ENCODE measurements at regions not wholly inside any gene's neighbourhood (a gene's known extent, or its start where the extent isn't known, plus 50 kb on each side); places are given as distances from the start of the nearest gene placed in this dataset.
"Not testable (repeated sequence)": the region's sequence is repeated elsewhere in the genome, so short reads cannot be mapped to it uniquely, and the experiment has no call there.

- ATAC-seq (no peak), DNase-seq (no peak)
- no peaks in the 10 kb centered on the region for H3K36me3 Mint-ChIP-seq (ENCODE audit: insufficient read depth)
- no peak overlapping the region for H3K4me3 Mint-ChIP-seq
- no peaks in the 10 kb centered on the region for H3K27me3 Mint-ChIP-seq (ENCODE audit: low read depth)
- no peaks in the 10 kb centered on the region for H3K4me1 Mint-ChIP-seq (ENCODE audit: low read depth)
- peaks cover 7% of the 10 kb centered on the region for H3K9me3 Mint-ChIP-seq
These were observed 1653.4 kb downstream of the EFNA5 start for GRCh38 chr5:106017243-106017857.

GRCh38 chr5:106014262-106014661 lies 1656.5 kb downstream of the EFNA5 start:
- Mint-ChIP-seq H3K36me3 (ENCODE audit: insufficient read depth) (no peaks in the 10 kb centered on the region), H3K27me3 (ENCODE audit: low read depth) (no peaks in the 10 kb centered on the region), H3K4me3 (no peak overlapping the region), H3K9me3 (peaks cover 14% of the 10 kb centered on the region), H3K4me1 (ENCODE audit: low read depth) (no peaks in the 10 kb centered on the region)
- DNase-seq: no peak
- no peak for ATAC-seq

GRCh38 chr5:106006242-106006641 lies 1664.5 kb downstream of the EFNA5 start:
- Mint-ChIP-seq H3K36me3 (ENCODE audit: insufficient read depth) (no peaks in the 10 kb centered on the region), H3K27me3 (ENCODE audit: low read depth) (no peaks in the 10 kb centered on the region), H3K4me1 (ENCODE audit: low read depth) (no peaks in the 10 kb centered on the region), H3K9me3 (peaks cover 22% of the 10 kb centered on the region), H3K4me3 (no peak overlapping the region)
- ATAC-seq (no peak), DNase-seq (no peak)

DNA sequence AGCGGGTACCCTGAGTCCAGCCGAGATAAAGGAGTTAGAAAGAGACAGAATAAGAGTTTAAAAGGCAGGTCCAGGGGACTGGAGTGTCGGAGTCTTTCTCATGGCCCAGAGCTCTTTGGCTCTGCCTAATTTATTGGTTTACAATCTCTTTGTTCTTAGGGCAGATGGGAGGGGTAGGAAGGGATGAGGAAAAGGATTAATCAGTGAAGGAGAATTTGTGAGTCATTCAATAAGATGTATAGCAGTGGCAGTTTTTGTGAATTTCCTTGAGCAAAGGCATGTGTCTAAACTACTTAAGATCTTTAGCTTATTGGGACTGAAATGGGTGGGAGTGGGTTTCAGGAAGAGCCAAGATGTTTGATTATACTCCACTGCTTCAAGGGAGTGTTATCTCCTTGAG lies 1671.7 kb downstream of the EFNA5 start:
- not testable (repeated sequence) for ATAC-seq; H3K36me3 Mint-ChIP-seq (ENCODE audit: insufficient read depth); H3K4me1 Mint-ChIP-seq (ENCODE audit: low read depth); H3K4me3 Mint-ChIP-seq; H3K27me3 Mint-ChIP-seq (ENCODE audit: low read depth); DNase-seq
- H3K9me3 Mint-ChIP-seq: peaks cover 27% of the 10 kb centered on the region

GRCh38 chr5:105993027-105993426 lies 1677.7 kb downstream of the EFNA5 start:
- Mint-ChIP-seq H3K36me3 (ENCODE audit: insufficient read depth) (no peaks in the 10 kb centered on the region), H3K27me3 (ENCODE audit: low read depth) (no peaks in the 10 kb centered on the region), H3K4me3 (no peak overlapping the region), H3K9me3 (peaks cover 11% of the 10 kb centered on the region), H3K4me1 (ENCODE audit: low read depth) (no peaks in the 10 kb centered on the region)
- DNase-seq: no peak
- no peak for ATAC-seq

DNA sequence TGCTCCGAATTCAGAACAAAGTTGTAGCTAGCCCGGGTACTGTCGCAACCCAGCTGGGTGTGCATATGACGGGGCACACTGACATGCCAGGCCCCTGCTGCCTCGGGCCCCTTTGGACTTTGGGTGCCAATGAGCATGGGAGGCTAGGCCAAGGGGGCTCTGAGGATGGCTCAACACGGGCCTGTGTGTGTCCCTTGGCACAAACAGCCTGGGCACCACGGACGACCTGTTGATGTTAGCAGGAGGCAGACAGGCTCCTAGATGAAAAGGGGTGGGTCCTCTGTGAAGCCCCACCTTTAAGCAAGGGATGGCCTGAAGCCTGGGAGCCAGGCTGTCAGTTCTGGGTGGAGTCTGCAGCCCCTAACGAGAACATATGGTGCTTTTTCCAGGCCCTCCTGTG lies 1688.2 kb downstream of the EFNA5 start:
- H3K4me1 Mint-ChIP-seq (ENCODE audit: low read depth): no peaks in the 10 kb centered on the region
- H3K36me3 Mint-ChIP-seq (ENCODE audit: insufficient read depth): no peaks in the 10 kb centered on the region
- H3K27me3 Mint-ChIP-seq (ENCODE audit: low read depth): no peaks in the 10 kb centered on the region
- ATAC-seq: no peak
- peaks cover 5% of the 10 kb centered on the region for H3K9me3 Mint-ChIP-seq
- H3K4me3 Mint-ChIP-seq: no peak overlapping the region
- no peak for DNase-seq

- ATAC-seq (no peak), DNase-seq (no peak)
- no peaks in the 10 kb centered on the region for H3K36me3 Mint-ChIP-seq (ENCODE audit: insufficient read depth)
- no peaks in the 10 kb centered on the region for H3K27me3 Mint-ChIP-seq (ENCODE audit: low read depth)
- H3K4me1 Mint-ChIP-seq (ENCODE audit: low read depth): no peaks in the 10 kb centered on the region
- H3K9me3 Mint-ChIP-seq: peaks cover 10% of the 10 kb centered on the region
- no peak overlapping the region for H3K4me3 Mint-ChIP-seq
These were observed 1692.7 kb downstream of the EFNA5 start for GRCh38 chr5:105978011-105978410.

- no peaks in the 10 kb centered on the region for H3K36me3 Mint-ChIP-seq (ENCODE audit: insufficient read depth)
- no peaks in the 10 kb centered on the region for H3K27me3 Mint-ChIP-seq (ENCODE audit: low read depth)
- no peak for ATAC-seq
- H3K9me3 Mint-ChIP-seq: peaks cover 10% of the 10 kb centered on the region
- H3K4me3 Mint-ChIP-seq: no peak overlapping the region
- H3K4me1 Mint-ChIP-seq (ENCODE audit: low read depth): no peaks in the 10 kb centered on the region
- no peak for DNase-seq
These were observed 1693.6 kb downstream of the EFNA5 start for GRCh38 chr5:105977163-105977562.

DNA sequence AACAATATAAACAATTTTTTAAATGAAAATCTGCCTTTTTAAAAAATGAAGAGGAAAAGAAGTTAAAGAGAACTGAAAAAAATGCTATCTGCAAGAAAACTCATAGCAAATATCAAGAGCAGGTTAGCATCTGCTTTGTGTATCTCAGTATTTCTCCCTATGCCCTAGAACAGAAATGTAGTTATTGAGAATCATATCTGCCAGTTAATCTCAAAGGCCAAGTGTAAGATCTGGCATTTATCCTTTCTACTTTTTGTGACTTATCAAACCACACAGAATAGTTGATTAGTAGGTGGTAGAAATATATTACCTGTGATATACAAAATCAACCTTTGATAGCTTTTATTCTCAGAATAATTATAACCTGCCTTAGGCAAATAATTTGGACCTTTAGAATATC lies 1699.8 kb downstream of the EFNA5 start:
- no peaks in the 10 kb centered on the region for H3K27me3 Mint-ChIP-seq (ENCODE audit: low read depth)
- DNase-seq (no peak), ATAC-seq (no peak)
- H3K4me1 Mint-ChIP-seq (ENCODE audit: low read depth): no peaks in the 10 kb centered on the region
- no peak overlapping the region for H3K4me3 Mint-ChIP-seq
- peaks cover 7% of the 10 kb centered on the region for H3K9me3 Mint-ChIP-seq
- no peaks in the 10 kb centered on the region for H3K36me3 Mint-ChIP-seq (ENCODE audit: insufficient read depth)

DNA sequence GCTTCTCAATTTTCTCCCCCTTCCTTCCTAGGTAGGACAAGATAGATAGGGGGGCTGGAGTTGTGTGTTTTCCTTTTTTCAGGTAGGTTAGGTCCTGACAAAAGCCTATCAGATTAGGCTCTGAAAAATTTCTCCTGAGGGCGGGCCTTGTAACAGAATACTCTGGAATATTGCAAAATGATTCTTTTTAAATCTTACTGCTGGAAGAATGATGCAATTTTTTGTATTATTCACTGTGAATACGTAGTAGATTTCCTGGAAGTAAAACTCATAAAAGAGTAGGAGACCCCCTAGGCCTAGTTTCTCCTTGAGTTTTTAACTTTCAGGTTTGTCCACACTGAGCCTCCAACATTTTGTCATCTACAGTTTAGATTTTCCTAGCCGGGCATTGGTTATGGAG lies 1701.8 kb downstream of the EFNA5 start:
- Mint-ChIP-seq H3K27me3 (ENCODE audit: low read depth) (no peaks in the 10 kb centered on the region), H3K9me3 (peaks cover 5% of the 10 kb centered on the region), H3K4me3 (no peak overlapping the region), H3K36me3 (ENCODE audit: insufficient read depth) (no peaks in the 10 kb centered on the region), H3K4me1 (ENCODE audit: low read depth) (no peaks in the 10 kb centered on the region)
- no peak for DNase-seq
- no peak for ATAC-seq

DNA sequence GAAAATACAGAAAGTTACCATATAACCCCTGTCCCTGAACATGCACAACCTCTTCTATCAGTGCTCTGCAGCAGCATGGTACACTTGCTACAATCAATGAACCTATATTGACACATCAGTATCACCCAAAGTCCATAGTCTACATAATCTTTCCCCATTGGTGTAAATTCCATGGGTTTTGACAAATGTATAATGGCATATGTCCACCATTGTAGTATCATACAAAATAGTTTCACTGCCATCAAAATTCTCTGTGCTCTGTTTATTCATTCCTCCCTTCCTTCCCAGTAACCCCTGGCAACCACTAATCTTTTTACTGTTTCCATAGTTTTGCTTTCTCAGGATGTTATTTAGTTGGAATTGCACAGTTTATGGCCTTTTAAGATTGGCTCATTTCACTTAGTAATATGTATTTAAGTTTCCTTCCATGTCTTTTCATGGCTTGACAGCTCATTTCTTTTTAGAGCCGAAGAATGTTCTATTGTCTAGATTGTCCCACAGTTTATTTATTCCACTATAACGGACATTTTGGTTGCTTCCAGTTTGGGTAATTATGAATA lies 1707.0 kb downstream of the EFNA5 start:
- no peak for DNase-seq
- Mint-ChIP-seq H3K4me3 (no peak overlapping the region), H3K36me3 (ENCODE audit: insufficient read depth) (no peaks in the 10 kb centered on the region), H3K9me3 (peaks cover 5% of the 10 kb centered on the region), H3K27me3 (ENCODE audit: low read depth) (no peaks in the 10 kb centered on the region), H3K4me1 (ENCODE audit: low read depth) (no peaks in the 10 kb centered on the region)
- no peak for ATAC-seq

GRCh38 chr5:105961572-105961971 lies 1709.2 kb downstream of the EFNA5 start:
- H3K36me3 Mint-ChIP-seq (ENCODE audit: insufficient read depth): no peaks in the 10 kb centered on the region
- no peaks in the 10 kb centered on the region for H3K4me1 Mint-ChIP-seq (ENCODE audit: low read depth)
- no peak overlapping the region for H3K4me3 Mint-ChIP-seq
- no peaks in the 10 kb centered on the region for H3K9me3 Mint-ChIP-seq
- no peak for ATAC-seq
- no peak for DNase-seq
- no peaks in the 10 kb centered on the region for H3K27me3 Mint-ChIP-seq (ENCODE audit: low read depth)

GRCh38 chr5:105956456-105957196 lies 1714.1 kb downstream of the EFNA5 start:
- no peak for DNase-seq
- H3K4me3 Mint-ChIP-seq: no peak overlapping the region
- H3K4me1 Mint-ChIP-seq (ENCODE audit: low read depth): no peaks in the 10 kb centered on the region
- H3K36me3 Mint-ChIP-seq (ENCODE audit: insufficient read depth): no peaks in the 10 kb centered on the region
- H3K9me3 Mint-ChIP-seq: no peaks in the 10 kb centered on the region
- no peak for ATAC-seq
- no peaks in the 10 kb centered on the region for H3K27me3 Mint-ChIP-seq (ENCODE audit: low read depth)

GRCh38 chr5:105954341-105954740 lies 1716.4 kb downstream of the EFNA5 start:
- Mint-ChIP-seq H3K4me1 (ENCODE audit: low read depth) (no peaks in the 10 kb centered on the region), H3K36me3 (ENCODE audit: insufficient read depth) (no peaks in the 10 kb centered on the region), H3K4me3 (no peak overlapping the region), H3K27me3 (ENCODE audit: low read depth) (no peaks in the 10 kb centered on the region), H3K9me3 (no peaks in the 10 kb centered on the region)
- ATAC-seq: no peak
- DNase-seq: no peak

DNA sequence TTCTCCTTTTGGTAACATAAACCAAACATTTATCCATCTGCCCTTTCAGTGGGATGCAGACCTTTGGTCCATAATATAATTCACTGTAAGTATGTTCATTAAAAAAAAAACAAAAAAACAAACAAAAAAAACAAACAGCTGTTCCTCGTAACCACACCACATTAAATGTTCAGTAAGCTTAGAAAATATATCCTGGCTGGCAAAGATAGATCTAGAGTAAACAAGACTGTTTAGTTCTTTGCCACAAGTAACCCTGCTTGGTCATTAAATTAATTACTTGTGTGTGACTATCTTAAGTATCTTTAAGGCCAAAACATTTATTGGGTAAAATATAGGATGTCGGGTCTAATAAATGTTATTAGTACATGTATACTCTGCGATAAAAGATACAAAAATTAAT lies 1717.1 kb downstream of the EFNA5 start:
- H3K36me3 Mint-ChIP-seq (ENCODE audit: insufficient read depth): no peaks in the 10 kb centered on the region
- H3K27me3 Mint-ChIP-seq (ENCODE audit: low read depth): no peaks in the 10 kb centered on the region
- H3K4me1 Mint-ChIP-seq (ENCODE audit: low read depth): no peaks in the 10 kb centered on the region

More for the DNA sequence above, 1717.1 kb downstream of the EFNA5 start:
- ATAC-seq (no peak), DNase-seq (no peak)
- Mint-ChIP-seq H3K9me3 (no peaks in the 10 kb centered on the region), H3K4me3 (no peak overlapping the region)
